RWPE2 (cell line): ENCODE measurements at regions not wholly inside any gene's neighbourhood (a gene's known extent, or its start where the extent isn't known, plus 50 kb on each side); places are given as distances from the start of the nearest gene placed in this dataset.

Source experiments
- ATAC-seq: fragments of 200-7000 bp; cut with Tn5 transposase; 3 replicates; pipeline ENCODE4 v1.9.1; 2021; ENCODE audit warnings: low read depth
- DNase-seq: peaks from one replicate; pipeline ENCODE4 v3.0.0-alpha.2; 2020; ENCODE audit warnings: low spot score
- H3K27ac ChIP-seq: fragments of 450-650 bp; 2 replicates; pipeline ENCODE4 v1.5.1; 2017; ENCODE audit warnings: mild to moderate bottlenecking; ENCODE audit not compliant: poor library complexity, severe bottlenecking
- H3K27me3 ChIP-seq: fragments of 250-450 bp; sonication (Bioruptor Pico); 2 replicates; pipeline ENCODE4 v1.5.1; 2021; ENCODE audit warnings: mild to moderate bottlenecking, moderate library complexity; ENCODE audit not compliant: insufficient read depth, poor library complexity, severe bottlenecking
- H3K36me3 ChIP-seq: fragments of 250-450 bp; sonication (Bioruptor Pico); 2 replicates; pipeline ENCODE4 v1.5.1; 2020; ENCODE audit warnings: low read depth, mild to moderate bottlenecking, moderate library complexity
- H3K4me1 ChIP-seq: fragments of 250-450 bp; sonication (Bioruptor Pico); 2 replicates; pipeline ENCODE4 v1.5.1; 2021; ENCODE audit warnings: mild to moderate bottlenecking, moderate library complexity; ENCODE audit not compliant: insufficient read depth, poor library complexity, severe bottlenecking
- H3K4me3 ChIP-seq: fragments of 250-450 bp; sonication (Bioruptor Pico); 2 replicates; pipeline ENCODE4 v1.5.1; 2021; ENCODE audit warnings: mild to moderate bottlenecking, moderate library complexity; ENCODE audit not compliant: severe bottlenecking
- H3K9me3 ChIP-seq: fragments of 250-450 bp; sonication (Bioruptor Pico); 2 replicates; pipeline ENCODE4 v1.5.1; 2021; ENCODE audit warnings: mild to moderate bottlenecking, moderate library complexity; ENCODE audit not compliant: severe bottlenecking
- TF ChIP-seq, protein P1 (sequence below): fragments of 450-650 bp; IDR thresholded peaks from one replicate; pipeline ENCODE4 v1.5.1; 2017; ENCODE audit warnings: mild to moderate bottlenecking, moderate library complexity; ENCODE audit not compliant: poor library complexity, severe bottlenecking

DNA sequence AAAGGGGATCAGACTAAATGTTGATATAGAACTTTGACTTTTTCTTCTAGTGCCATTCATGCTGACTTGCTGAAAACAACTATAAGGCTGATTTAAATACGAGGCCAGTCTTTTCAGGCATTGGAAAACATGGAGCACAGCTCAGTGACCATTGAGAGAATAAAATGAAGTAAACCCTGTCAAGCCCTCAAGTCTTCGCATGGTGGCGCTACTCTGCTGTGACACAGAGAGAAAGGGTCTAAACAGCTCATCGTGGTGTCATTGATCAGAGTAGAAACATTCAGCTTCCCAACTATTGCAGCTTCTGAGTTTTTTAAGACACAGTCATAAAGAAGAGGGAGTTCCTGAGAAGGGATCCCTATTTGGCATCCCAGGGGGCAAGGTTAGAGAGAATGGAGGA lies 716.2 kb downstream of the DIPK2A start:
- Histone ChIP-seq H3K9me3 (peaks cover 2% of the 10 kb centered on the region), H3K27me3 (no peaks in the 10 kb centered on the region), H3K27ac (no peak overlapping the region), H3K4me3 (no peak overlapping the region), H3K4me1 (no peaks in the 10 kb centered on the region), H3K36me3 (no peaks in the 10 kb centered on the region)
- TF ChIP-seq, protein P1, sequence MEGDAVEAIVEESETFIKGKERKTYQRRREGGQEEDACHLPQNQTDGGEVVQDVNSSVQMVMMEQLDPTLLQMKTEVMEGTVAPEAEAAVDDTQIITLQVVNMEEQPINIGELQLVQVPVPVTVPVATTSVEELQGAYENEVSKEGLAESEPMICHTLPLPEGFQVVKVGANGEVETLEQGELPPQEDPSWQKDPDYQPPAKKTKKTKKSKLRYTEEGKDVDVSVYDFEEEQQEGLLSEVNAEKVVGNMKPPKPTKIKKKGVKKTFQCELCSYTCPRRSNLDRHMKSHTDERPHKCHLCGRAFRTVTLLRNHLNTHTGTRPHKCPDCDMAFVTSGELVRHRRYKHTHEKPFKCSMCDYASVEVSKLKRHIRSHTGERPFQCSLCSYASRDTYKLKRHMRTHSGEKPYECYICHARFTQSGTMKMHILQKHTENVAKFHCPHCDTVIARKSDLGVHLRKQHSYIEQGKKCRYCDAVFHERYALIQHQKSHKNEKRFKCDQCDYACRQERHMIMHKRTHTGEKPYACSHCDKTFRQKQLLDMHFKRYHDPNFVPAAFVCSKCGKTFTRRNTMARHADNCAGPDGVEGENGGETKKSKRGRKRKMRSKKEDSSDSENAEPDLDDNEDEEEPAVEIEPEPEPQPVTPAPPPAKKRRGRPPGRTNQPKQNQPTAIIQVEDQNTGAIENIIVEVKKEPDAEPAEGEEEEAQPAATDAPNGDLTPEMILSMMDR = peak; percentile 21
- DNase-seq (no peak), ATAC-seq (no peak)

DNA sequence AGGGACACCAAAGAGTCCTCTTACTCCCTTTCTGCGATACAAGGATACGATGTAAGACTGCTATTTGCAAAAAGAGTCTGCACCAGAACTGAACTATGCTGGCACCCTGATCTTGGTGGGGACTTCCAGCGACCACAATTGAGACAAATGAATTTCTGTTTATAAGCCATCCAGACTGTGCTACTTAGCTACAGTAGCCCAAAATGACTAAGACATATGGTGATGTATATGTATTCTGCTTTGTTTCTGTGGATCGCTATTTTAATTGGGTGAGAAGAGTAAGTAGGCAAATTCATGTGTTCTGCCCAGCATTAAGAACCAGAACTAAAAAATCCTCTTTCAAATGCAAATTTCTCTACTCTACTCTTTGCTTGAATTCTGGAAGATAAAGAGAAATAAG lies 720.9 kb downstream of the DIPK2A start:
- Histone ChIP-seq H3K27me3 (no peaks in the 10 kb centered on the region), H3K36me3 (no peaks in the 10 kb centered on the region), H3K4me1 (no peaks in the 10 kb centered on the region), H3K4me3 (no peak overlapping the region), H3K9me3 (no peaks in the 10 kb centered on the region), H3K27ac (no peak overlapping the region)
- ATAC-seq (no peak), DNase-seq (no peak)
- TF ChIP-seq, protein P1 = no peak

DNA sequence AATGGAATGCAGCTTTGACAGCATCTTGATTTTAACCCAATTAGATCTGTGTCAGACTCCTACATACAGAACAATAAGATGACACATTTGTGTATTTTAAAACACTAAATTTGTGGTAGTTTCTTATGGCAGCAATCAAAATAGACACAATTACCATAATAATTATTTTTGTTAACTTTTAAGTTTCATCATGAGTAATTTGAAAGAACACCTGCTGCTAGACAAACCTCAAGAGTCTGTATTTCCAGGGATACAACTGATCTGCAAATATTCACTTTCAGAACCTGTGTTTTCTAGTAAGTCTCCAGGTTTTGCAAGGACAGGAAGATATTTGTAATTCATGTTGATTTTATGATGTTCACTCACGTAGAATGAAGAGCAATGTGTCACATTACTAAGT lies 736.8 kb downstream of the DIPK2A start:
- ATAC-seq = no peak
- Histone ChIP-seq H3K27me3 (no peaks in the 10 kb centered on the region), H3K4me1 (no peaks in the 10 kb centered on the region), H3K36me3 (no peaks in the 10 kb centered on the region), H3K9me3 (no peaks in the 10 kb centered on the region), H3K4me3 (no peak overlapping the region), H3K27ac (no peak overlapping the region)
- TF ChIP-seq, protein P1 = no peak
- DNase-seq = no peak

DNA sequence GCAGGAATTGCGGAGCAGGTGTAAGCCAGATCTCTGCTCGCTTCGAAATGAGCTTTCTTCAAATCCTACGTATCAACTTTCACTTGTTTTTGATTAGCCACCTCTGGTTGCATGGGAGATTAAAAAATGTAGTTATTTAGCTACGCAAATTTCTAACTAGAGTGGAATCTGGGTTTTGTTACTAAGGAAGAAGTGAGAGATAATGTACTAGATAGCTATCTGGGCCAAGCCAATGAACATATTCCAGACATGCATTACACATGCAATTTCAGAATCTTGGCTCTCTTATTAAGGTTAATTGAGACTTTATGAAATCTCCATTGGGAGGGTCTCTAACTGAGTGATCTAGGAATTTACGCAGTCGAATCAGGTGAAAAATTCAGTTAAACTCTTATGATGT lies 765.7 kb downstream of the DIPK2A start:
- no peaks in the 10 kb centered on the region for H3K36me3 ChIP-seq
- TF ChIP-seq, protein P1 = no peak
- H3K27ac ChIP-seq = no peak overlapping the region
- no peaks in the 10 kb centered on the region for H3K27me3 ChIP-seq
- no peak for DNase-seq
- no peak overlapping the region for H3K4me3 ChIP-seq
- H3K4me1 ChIP-seq = no peaks in the 10 kb centered on the region
- H3K9me3 ChIP-seq = no peaks in the 10 kb centered on the region
- ATAC-seq = no peak

DNA sequence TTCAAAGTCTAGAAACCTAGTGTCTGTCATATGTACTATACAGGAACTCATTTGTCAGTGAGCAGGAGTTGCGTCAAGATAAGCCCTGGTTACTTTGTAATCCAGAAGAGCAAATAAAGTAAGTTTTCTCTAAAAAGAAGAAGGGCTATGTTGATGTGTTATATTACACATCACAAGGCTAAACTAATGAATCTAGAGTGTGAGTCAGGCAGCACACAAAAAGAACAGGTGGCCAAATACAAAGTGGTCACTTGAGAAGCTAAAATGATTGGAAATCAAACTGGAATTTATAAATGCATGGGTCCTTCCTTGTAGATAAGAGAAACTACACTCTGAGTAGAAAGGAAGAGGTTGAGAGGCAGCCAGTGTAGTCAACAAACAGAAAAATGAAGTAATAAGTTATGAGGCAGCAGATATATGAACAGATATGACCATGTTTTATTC lies 771.6 kb downstream of the DIPK2A start:
- TF ChIP-seq, protein P1 = no peak
- ATAC-seq = no peak
- DNase-seq = no peak

More for the DNA sequence above, 771.6 kb downstream of the DIPK2A start:
- Histone ChIP-seq H3K4me3 (no peak overlapping the region), H3K36me3 (no peaks in the 10 kb centered on the region), H3K27me3 (no peaks in the 10 kb centered on the region), H3K9me3 (no peaks in the 10 kb centered on the region), H3K4me1 (no peaks in the 10 kb centered on the region), H3K27ac (no peak overlapping the region)
